IMR-90 (cell line): ENCODE measurements at regions not wholly inside any gene's neighbourhood (a gene's known extent, or its start where the extent isn't known, plus 50 kb on each side); places are given as distances from the start of the nearest gene placed in this dataset.

Source experiments
- ATAC-seq: fragments of 200-7000 bp; cut with Tn5 transposase; 2 replicates; pipeline ENCODE4 v1.9.1; 2020; ENCODE audit warnings: low read depth, mild to moderate bottlenecking, moderate library complexity
- BruUV-seq: library from RNA; stranded (reverse); fragments of 400-500 nt; replicated peaks from 2 replicates; lab custom pipeline; 2021; lab: Mats Ljungman, UMichigan
- CTCF ChIA-PET: fragments of 300-600 bp; formaldehyde crosslinking; extraction: SDS; loops from one replicate; lab custom pipeline; 2021; ENCODE audit warnings: antibody characterized with exemption; lab: Yijun Ruan, JAX
- POLR2A ChIA-PET: fragments of 300-600 bp; sonication (Branson Sonifier 250); formaldehyde crosslinking; loops from one replicate; lab custom pipeline; 2022; ENCODE audit warnings: antibody characterized with exemption; ENCODE audit not compliant: unreplicated experiment; lab: Charles Lee
- DNase-seq: peaks from one replicate; pipeline ENCODE4 v3.0.0; 2013
- H2AFZ ChIP-seq: replicated peaks from 2 replicates; pipeline ENCODE3; 2013; ENCODE audit warnings: low read length, mild to moderate bottlenecking; ENCODE audit not compliant: poor library complexity
- H2AK5ac ChIP-seq: 2 replicates; pipeline ENCODE4 v1.6.1; 2013; ENCODE audit warnings: low read depth, low read length, inconsistent platforms
- H2AK9ac ChIP-seq: replicated peaks from 2 replicates; pipeline ENCODE3; 2013; ENCODE audit warnings: mild to moderate bottlenecking, low read depth, low read length, moderate library complexity; ENCODE audit not compliant: poor library complexity
- H2BK120ac ChIP-seq: 2 replicates; pipeline ENCODE4 v1.6.1; 2013; ENCODE audit warnings: low read depth, low read length, inconsistent platforms
- H2BK15ac ChIP-seq: 3 replicates; pipeline ENCODE4 v1.6.1; 2013; ENCODE audit warnings: low read depth, low read length, inconsistent platforms
- H2BK20ac ChIP-seq: 2 replicates; pipeline ENCODE4 v1.6.1; 2013; ENCODE audit warnings: low read depth, mild to moderate bottlenecking, inconsistent platforms, low read length, moderate library complexity
- H2BK5ac ChIP-seq: 2 replicates; pipeline ENCODE4 v1.6.1; 2013; ENCODE audit warnings: mild to moderate bottlenecking, low read depth, low read length, inconsistent platforms; ENCODE audit not compliant: poor library complexity, severe bottlenecking
- H3K14ac ChIP-seq: replicated peaks from 2 replicates; pipeline ENCODE4 v1.6.1; 2013; ENCODE audit warnings: low read depth, low read length, inconsistent platforms
- H3K18ac ChIP-seq: 2 replicates; pipeline ENCODE4 v1.6.1; 2013; ENCODE audit warnings: low read depth, low read length, control low read depth
- H3K23ac ChIP-seq: 2 replicates; pipeline ENCODE4 v1.6.1; 2013; ENCODE audit warnings: low read depth, low read length, inconsistent platforms
- H3K27ac ChIP-seq: 2 replicates; pipeline ENCODE4 v1.5.1; 2013; ENCODE audit warnings: mild to moderate bottlenecking, control low read depth, low read length; ENCODE audit not compliant: insufficient read depth
- H3K27me3 ChIP-seq: 2 replicates; pipeline ENCODE4 v1.6.1; 2013; ENCODE audit warnings: low read length; ENCODE audit not compliant: control insufficient read depth, insufficient read depth
- H3K36me3 ChIP-seq: 2 replicates; pipeline ENCODE4 v1.6.1; 2013; ENCODE audit warnings: low read length, mixed read lengths; ENCODE audit not compliant: control insufficient read depth, insufficient read depth
- H3K4ac ChIP-seq: 2 replicates; pipeline ENCODE4 v1.6.1; 2013; ENCODE audit warnings: low read depth, low read length, inconsistent platforms
- H3K4me1 ChIP-seq: 2 replicates; pipeline ENCODE4 v1.6.1; 2013; ENCODE audit warnings: low read length, mixed read lengths; ENCODE audit not compliant: control insufficient read depth, insufficient read depth
- H3K4me2 ChIP-seq: 2 replicates; pipeline ENCODE4 v1.6.1; 2013; ENCODE audit warnings: low read depth, mild to moderate bottlenecking, control low read depth, low read length, moderate library complexity
- H3K4me3 ChIP-seq: 2 replicates; pipeline ENCODE4 v1.5.1; 2013; ENCODE audit warnings: low read depth, mild to moderate bottlenecking, control low read depth, low read length, moderate library complexity; ENCODE audit not compliant: insufficient read depth
- H3K56ac ChIP-seq: 2 replicates; pipeline ENCODE4 v1.6.1; 2013; ENCODE audit warnings: low read length, inconsistent platforms; ENCODE audit not compliant: insufficient read depth; ENCODE audit errors: extremely low read depth
- H3K79me1 ChIP-seq, 2 experiments: 2 replicates each; pipeline ENCODE4 v1.6.1; 2013; ENCODE audit warnings: low read length in 2 of 2, inconsistent platforms in 1 of 2, low read depth in 1 of 2
- H3K9ac ChIP-seq: 2 replicates; pipeline ENCODE4 v1.6.1; 2013; ENCODE audit warnings: low read depth, low read length, control low read depth
- H3K9me1 ChIP-seq: 2 replicates; pipeline ENCODE4 v1.6.1; 2013; ENCODE audit warnings: low read length, inconsistent platforms; ENCODE audit not compliant: insufficient read depth
- H3K9me3 ChIP-seq: 2 replicates; pipeline ENCODE4 v1.6.1; 2013; ENCODE audit warnings: low read length; ENCODE audit not compliant: control insufficient read depth, insufficient read depth
- H4K20me1 ChIP-seq: 2 replicates; pipeline ENCODE4 v1.6.1; 2013; ENCODE audit warnings: low read length, inconsistent platforms; ENCODE audit not compliant: insufficient read depth
- H4K5ac ChIP-seq: 2 replicates; pipeline ENCODE4 v1.6.1; 2013; ENCODE audit warnings: mild to moderate bottlenecking, low read depth, low read length, control low read depth
- H4K8ac ChIP-seq, 2 experiments: 2 replicates each; pipeline ENCODE4 v1.6.1; 2013; ENCODE audit warnings: low read depth in 2 of 2, low read length in 2 of 2, control low read depth in 1 of 2, inconsistent platforms in 1 of 2
- H4K91ac ChIP-seq: 2 replicates; pipeline ENCODE4 v1.6.1; 2013; ENCODE audit warnings: low read depth, low read length, inconsistent platforms; ENCODE audit not compliant: insufficient read depth
- BHLHE40 ChIP-seq: fragments of 150-350 bp; IDR thresholded peaks from 2 replicates; pipeline ENCODE4 v1.6.1; 2016; ENCODE audit warnings: mild to moderate bottlenecking, low read depth, low read length
- CEBPB ChIP-seq: IDR thresholded peaks from 2 replicates; pipeline ENCODE4 v1.6.1; 2012; ENCODE audit warnings: low read depth, low read length, improper control_type of control experiment
- CHD1 ChIP-seq: IDR thresholded peaks from 2 replicates; pipeline ENCODE4 v1.6.1; 2012; ENCODE audit warnings: low read depth, low read length, improper control_type of control experiment
- CTCF ChIP-seq: conservative IDR thresholded peaks from 2 replicates; pipeline ENCODE4 v1.5.1; 2012; ENCODE audit warnings: mild to moderate bottlenecking, low read depth, low read length, improper control_type of control experiment
- ELK1 ChIP-seq: fragments of 150-350 bp; IDR thresholded peaks from 2 replicates; pipeline ENCODE4 v1.6.1; 2016; ENCODE audit warnings: low read depth, mild to moderate bottlenecking, low read length, moderate library complexity, borderline replicate concordance
- FOS ChIP-seq: fragments of 150-350 bp; IDR thresholded peaks from 2 replicates; pipeline ENCODE4 v1.6.1; 2016; ENCODE audit warnings: low read depth, low read length
- MAFK ChIP-seq: IDR thresholded peaks from 2 replicates; pipeline ENCODE4 v1.6.1; 2012; ENCODE audit warnings: low read depth, low read length, improper control_type of control experiment
- MAZ ChIP-seq: IDR thresholded peaks from 2 replicates; pipeline ENCODE4 v1.6.1; 2012; ENCODE audit warnings: low read depth, mild to moderate bottlenecking, low read length, improper control_type of control experiment, moderate library complexity, borderline replicate concordance
- MXI1 ChIP-seq: IDR thresholded peaks from 2 replicates; pipeline ENCODE4 v1.6.1; 2012; ENCODE audit warnings: low read depth, mild to moderate bottlenecking, low read length, moderate library complexity, borderline replicate concordance
- NFE2L2 ChIP-seq: fragments of 150-350 bp; IDR thresholded peaks from 2 replicates; pipeline ENCODE4 v1.6.1; 2016; ENCODE audit warnings: low read depth, mild to moderate bottlenecking, low read length
- POLR2A ChIP-seq: IDR thresholded peaks from 2 replicates; pipeline ENCODE4 v1.6.1; 2012; ENCODE audit warnings: mild to moderate bottlenecking, low read depth, low read length
- RAD21 ChIP-seq: IDR thresholded peaks from 2 replicates; pipeline ENCODE4 v1.6.1; 2012; ENCODE audit warnings: low read length, improper control_type of control experiment
- RCOR1 ChIP-seq: IDR thresholded peaks from 2 replicates; pipeline ENCODE4 v1.6.1; 2012; ENCODE audit warnings: mild to moderate bottlenecking, low read length, improper control_type of control experiment; ENCODE audit not compliant: insufficient replicate concordance
- RFX5 ChIP-seq: IDR thresholded peaks from 2 replicates; pipeline ENCODE4 v1.8.0; 2012; ENCODE audit warnings: low read depth, mild to moderate bottlenecking, low read length, moderate library complexity
- SMC3 ChIP-seq: fragments of 150-350 bp; IDR thresholded peaks from 2 replicates; pipeline ENCODE4 v1.6.1; 2016; ENCODE audit warnings: low read depth, mild to moderate bottlenecking, antibody characterized with exemption, low read length, moderate library complexity
- USF2 ChIP-seq: fragments of 150-350 bp; IDR thresholded peaks from 2 replicates; pipeline ENCODE4 v1.6.1; 2017; ENCODE audit warnings: mild to moderate bottlenecking, antibody characterized with exemption, low read length, low read depth
- WGBS, 2 experiments: methylation state at CpG; one replicate each; pipeline versions ENCODE4 v1.1.5 to v1.1.7; 2013; ENCODE audit warnings: missing lambda C conversion rate in 2 of 2; ENCODE audit not compliant: insufficient read length in 1 of 2; ENCODE audit errors: extremely low coverage in 2 of 2; 5-methylcytosine and 5-hydroxymethylcytosine counted together
- dilution Hi-C: fragments of 300-500 bp; cut with HindIII; formaldehyde crosslinking; loops from one replicate; pipeline ENCODE4 v1.14.3; 2018; ENCODE audit warnings: low sequenced_read_pairs; ENCODE audit not compliant: unreplicated experiment
- in situ Hi-C: fragments of 300-500 bp; cut with MboI; formaldehyde crosslinking; loops from 3 replicates; pipeline ENCODE4 v1.14.3; 2019; ENCODE audit warnings: low sequenced_read_pairs, inconsistent platforms, mixed read lengths
- intact Hi-C: fragments of 100-400 bp; cut with micrococcal nuclease; formaldehyde crosslinking; loops from 2 replicates; pipeline ENCODE4 v1.10.0; 2022

GRCh38 chr3:193982258-193982659, 153.7 kb upstream of the HES1 start:
- dilution Hi-C loops, result no loop called here
- intact Hi-C loops, result no loop called here
- no peak overlapping the region for H2BK5ac ChIP-seq
- TF ChIP-seq MAFK, result no peak
- TF ChIP-seq RFX5, result no peak
- no peak for TF ChIP-seq CHD1
- no peak for TF ChIP-seq SMC3
- TF ChIP-seq BHLHE40, result no peak
- no peak for TF ChIP-seq MAZ
- no peak for TF ChIP-seq ELK1
- no peak for TF ChIP-seq CEBPB
- no peak for TF ChIP-seq POLR2A
- no peak for TF ChIP-seq FOS
- no peak for TF ChIP-seq RAD21
- no peak for TF ChIP-seq USF2
- TF ChIP-seq MXI1, result no peak
- no peak for TF ChIP-seq RCOR1
- TF ChIP-seq CTCF, result no peak
- TF ChIP-seq NFE2L2, result no peak
- BruUV-seq, result no TSS peak
- H3K4me2 ChIP-seq, result no peak overlapping the region
- no peak overlapping the region for H2AK9ac ChIP-seq
- H2BK20ac ChIP-seq, result no peak overlapping the region
- no peak overlapping the region for H2AK5ac ChIP-seq
- no peak overlapping the region for H3K9ac ChIP-seq
- no peaks in the 10 kb centered on the region for H3K9me3 ChIP-seq
- H3K4me3 ChIP-seq, result no peak overlapping the region
- no peak for DNase-seq
- H3K14ac ChIP-seq, result no peak overlapping the region
- H3K36me3 ChIP-seq, result no peaks in the 10 kb centered on the region
- H3K56ac ChIP-seq, result no peak overlapping the region
- no peaks in the 10 kb centered on the region for H3K9me1 ChIP-seq
- no peak overlapping the region for H2AFZ ChIP-seq
- no peak overlapping the region for H2BK120ac ChIP-seq
- no peak overlapping the region for H4K91ac ChIP-seq
- H3K18ac ChIP-seq, result no peak overlapping the region
- H4K5ac ChIP-seq, result no peak overlapping the region
- CTCF ChIA-PET, result interaction anchor here (0.6 to 1.0 kb wide), 3 partner anchors 9 to 212 kb away, joined by 3 read pairs; no protein-coding TSS in a partner anchor
- H3K27ac ChIP-seq, result no peak overlapping the region
- no peak overlapping the region for H2BK15ac ChIP-seq
- ATAC-seq, result no peak
- H4K20me1 ChIP-seq, result no peaks in the 10 kb centered on the region
- no peak overlapping the region for H3K23ac ChIP-seq
- POLR2A ChIA-PET, result no interaction called here
- peaks cover 62% of the 10 kb centered on the region for H3K27me3 ChIP-seq
- 68% methylated on average over 6 of the region's 11 CpGs; no CpG with 5 or more reads in 1 of the 2 experiments for WGBS, 2 experiments
- no peaks in the 10 kb centered on the region for H3K4me1 ChIP-seq
- H3K79me1 ChIP-seq, result no peaks in the 10 kb centered on the region
- no peak overlapping the region for H3K4ac ChIP-seq
- H4K8ac ChIP-seq, result no peak overlapping the region
- in situ Hi-C loops, result no loop called here
